Stimulated activated naive CD8-positive, alpha-beta T cell treated with anti-CD3 and anti-CD28 coated beads, Interleukin-15, amount 100 ng/mL, for 72 hours (primary cell): ENCODE measurements at regions not wholly inside any gene's neighbourhood (a gene's known extent, or its start where the extent isn't known, plus 50 kb on each side); places are given as distances from the start of the nearest gene placed in this dataset.

Experiments used
- ATAC-seq: fragments of 150-1000 bp; cut with Tn5 transposase; 2 replicates; pipeline ENCODE4 v1.10.0; 2021; ENCODE audit warnings: mild to moderate bottlenecking, moderate library complexity
- DNase-seq, 2 donors: peaks; one replicate each; pipeline ENCODE4 v3.0.0; 2021 to 2022
- H3K27ac Mint-ChIP-seq, 2 donors: one replicate each; pipeline ENCODE4 v1.8.0; 2022; ENCODE audit warnings: mild to moderate bottlenecking in 2 of 2, mixed read lengths in 2 of 2, moderate library complexity in 2 of 2
- H3K27me3 Mint-ChIP-seq: one replicate; pipeline ENCODE4 v1.8.0; 2022; ENCODE audit warnings: mixed read lengths
- H3K4me1 Mint-ChIP-seq: one replicate; pipeline ENCODE4 v1.8.0; 2022; ENCODE audit warnings: mild to moderate bottlenecking, mixed read lengths
- H3K4me3 Mint-ChIP-seq, 2 donors: one replicate each; pipeline ENCODE4 v1.8.0; 2022; ENCODE audit warnings: mild to moderate bottlenecking in 2 of 2, mixed read lengths in 2 of 2, moderate library complexity in 1 of 2
- H3K9me3 Mint-ChIP-seq, 2 donors: one replicate each; pipeline ENCODE4 v1.8.0; 2022; ENCODE audit warnings: mixed read lengths in 2 of 2

- no peak for DNase-seq
- no peak for ATAC-seq
These were observed 310.1 kb upstream of the ADGRL2 start for GRCh38 chr1:81490614-81491013.

GRCh38 chr1:81489372-81489934 lies 311.3 kb upstream of the ADGRL2 start:
- ATAC-seq: no peak
- no peak overlapping the region for H3K27ac Mint-ChIP-seq
- peaks cover 10 to 13% of the 10 kb centered on the region in 2 donors for H3K9me3 Mint-ChIP-seq
- H3K27me3 Mint-ChIP-seq: no peaks in the 10 kb centered on the region
- H3K4me3 Mint-ChIP-seq: no peak overlapping the region
- no peaks in the 10 kb centered on the region for H3K4me1 Mint-ChIP-seq
- no peak for DNase-seq

More at GRCh38 chr1:81490614-81491013, 310.1 kb upstream of the ADGRL2 start:
- no peak overlapping the region for H3K27ac Mint-ChIP-seq
- no peaks in the 10 kb centered on the region for H3K4me1 Mint-ChIP-seq
- peaks cover 10 to 13% of the 10 kb centered on the region in 2 donors for H3K9me3 Mint-ChIP-seq
- H3K27me3 Mint-ChIP-seq: no peaks in the 10 kb centered on the region
- no peak overlapping the region for H3K4me3 Mint-ChIP-seq

DNA sequence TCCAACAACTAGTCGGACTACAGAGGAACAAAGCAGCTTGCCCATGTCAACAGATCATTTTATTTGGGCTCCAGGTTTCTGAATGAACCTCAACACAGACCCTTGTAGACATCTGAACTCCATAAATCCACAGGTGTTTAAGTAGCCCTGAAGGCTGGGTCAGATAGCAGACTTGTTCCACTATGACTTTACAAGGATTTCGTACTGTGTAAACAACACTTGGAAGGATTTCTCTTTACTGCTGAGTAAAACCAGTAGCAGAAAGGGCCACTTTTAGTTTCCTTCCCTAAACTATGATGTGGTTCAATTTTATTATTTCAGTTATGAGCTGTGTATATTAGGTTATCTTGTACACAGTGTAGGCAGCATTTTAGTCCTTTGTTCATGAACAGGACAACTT lies 316.4 kb upstream of the ADGRL2 start:
- Mint-ChIP-seq H3K9me3 (peaks cover 7 to 10% of the 10 kb centered on the region in 2 donors), H3K4me3 (no peak overlapping the region), H3K27ac (no peak overlapping the region), H3K4me1 (no peaks in the 10 kb centered on the region), H3K27me3 (no peaks in the 10 kb centered on the region)
- DNase-seq: no peak
- no peak for ATAC-seq

- no peaks in the 10 kb centered on the region for H3K4me1 Mint-ChIP-seq
- no peak overlapping the region for H3K4me3 Mint-ChIP-seq
- DNase-seq (no peak), ATAC-seq (no peak)
- no peak overlapping the region for H3K27ac Mint-ChIP-seq
- H3K27me3 Mint-ChIP-seq: peaks cover 5% of the 10 kb centered on the region
- peaks cover 0 to 4% of the 10 kb centered on the region in 2 donors for H3K9me3 Mint-ChIP-seq
These were observed 322.5 kb upstream of the ADGRL2 start for GRCh38 chr1:81478219-81478618.

- no peak overlapping the region for H3K4me3 Mint-ChIP-seq
- H3K4me1 Mint-ChIP-seq: no peaks in the 10 kb centered on the region
- peaks cover 5% of the 10 kb centered on the region for H3K27me3 Mint-ChIP-seq
- H3K27ac Mint-ChIP-seq: no peak overlapping the region
- peaks cover 0 to 4% of the 10 kb centered on the region in 2 donors for H3K9me3 Mint-ChIP-seq
- no peak for ATAC-seq
- no peak for DNase-seq
These were observed 323.0 kb upstream of the ADGRL2 start for GRCh38 chr1:81477710-81478109.

GRCh38 chr1:81472387-81472786 lies 328.3 kb upstream of the ADGRL2 start:
- no peaks in the 10 kb centered on the region for H3K4me1 Mint-ChIP-seq
- H3K27ac Mint-ChIP-seq: no peak overlapping the region
- peaks cover 5% of the 10 kb centered on the region for H3K27me3 Mint-ChIP-seq
- DNase-seq (no peak), ATAC-seq (no peak)
- H3K4me3 Mint-ChIP-seq: no peak overlapping the region
- H3K9me3 Mint-ChIP-seq: no peaks in the 10 kb centered on the region

DNA sequence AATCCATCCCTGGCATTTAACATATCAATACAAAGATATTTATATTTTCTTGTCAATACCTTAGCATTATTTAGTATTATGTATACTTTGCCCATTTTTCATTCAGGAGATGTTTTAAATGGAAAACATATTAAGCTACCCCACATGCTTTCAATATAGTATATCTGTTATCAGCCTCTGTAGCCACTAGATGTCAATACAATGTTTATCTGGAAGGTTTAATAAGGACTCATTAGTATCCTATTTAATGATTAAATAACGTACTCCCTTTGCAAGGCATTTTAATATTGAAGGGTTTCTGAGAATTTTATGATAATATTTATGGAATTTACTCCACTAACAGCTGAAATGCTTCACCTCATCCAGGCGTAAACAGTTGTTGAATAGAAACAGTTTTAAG lies 329.5 kb upstream of the ADGRL2 start:
- no peak overlapping the region for H3K4me3 Mint-ChIP-seq
- DNase-seq (no peak), ATAC-seq (no peak)
- no peak overlapping the region for H3K27ac Mint-ChIP-seq
- peaks cover 0 to 4% of the 10 kb centered on the region in 2 donors for H3K9me3 Mint-ChIP-seq
- no peaks in the 10 kb centered on the region for H3K27me3 Mint-ChIP-seq
- no peaks in the 10 kb centered on the region for H3K4me1 Mint-ChIP-seq

DNA sequence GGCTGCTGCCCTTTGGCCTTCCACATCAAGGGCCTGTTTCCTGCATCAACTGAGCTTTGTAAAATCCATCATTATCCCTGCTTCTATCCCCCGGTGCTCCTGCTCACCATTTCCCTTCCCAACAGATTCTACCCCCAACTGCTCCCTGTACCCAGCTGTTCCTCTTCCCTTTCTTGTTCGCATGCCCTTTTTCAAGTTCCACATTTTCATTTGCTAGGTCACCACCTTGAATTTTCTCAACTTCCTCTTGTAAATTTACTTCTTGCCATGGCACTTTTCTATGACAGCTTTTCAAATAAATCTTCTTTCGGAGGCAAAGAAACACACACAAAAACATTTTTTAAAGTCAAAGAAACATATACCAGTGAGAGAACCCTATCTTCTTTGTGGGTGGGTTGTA lies 330.5 kb upstream of the ADGRL2 start:
- ATAC-seq (no peak), DNase-seq (no peak)
- Mint-ChIP-seq H3K27me3 (no peaks in the 10 kb centered on the region), H3K4me1 (no peaks in the 10 kb centered on the region), H3K27ac (no peak overlapping the region), H3K4me3 (no peak overlapping the region), H3K9me3 (peaks cover 0 to 6% of the 10 kb centered on the region in 2 donors)

- Mint-ChIP-seq H3K4me3 (no peak overlapping the region), H3K4me1 (no peaks in the 10 kb centered on the region), H3K27ac (no peak overlapping the region), H3K27me3 (no peaks in the 10 kb centered on the region), H3K9me3 (peaks cover 0 to 6% of the 10 kb centered on the region in 2 donors)
- ATAC-seq (no peak), DNase-seq (no peak)
These were observed 333.4 kb upstream of the ADGRL2 start for GRCh38 chr1:81467383-81467782.

- Mint-ChIP-seq H3K4me1 (no peaks in the 10 kb centered on the region), H3K27me3 (no peaks in the 10 kb centered on the region), H3K27ac (no peak overlapping the region), H3K4me3 (no peak overlapping the region), H3K9me3 (peaks cover 0 to 6% of the 10 kb centered on the region in 2 donors)
- no peak for DNase-seq
- no peak for ATAC-seq
These were observed 333.8 kb upstream of the ADGRL2 start for GRCh38 chr1:81466961-81467360.

- H3K4me3 Mint-ChIP-seq: no peak overlapping the region
- peaks cover 0 to 6% of the 10 kb centered on the region in 2 donors for H3K9me3 Mint-ChIP-seq
- ATAC-seq (no peak), DNase-seq (no peak)
- no peaks in the 10 kb centered on the region for H3K27me3 Mint-ChIP-seq
- no peaks in the 10 kb centered on the region for H3K4me1 Mint-ChIP-seq
- H3K27ac Mint-ChIP-seq: no peak overlapping the region
These were observed 336.5 kb upstream of the ADGRL2 start for GRCh38 chr1:81463936-81464837.

GRCh38 chr1:81459043-81459442 lies 341.7 kb upstream of the ADGRL2 start:
- Mint-ChIP-seq H3K4me3 (no peak overlapping the region), H3K9me3 (no peaks in the 10 kb centered on the region), H3K4me1 (no peaks in the 10 kb centered on the region), H3K27me3 (no peaks in the 10 kb centered on the region), H3K27ac (no peak overlapping the region)
- no peak for ATAC-seq
- DNase-seq: no peak

DNA sequence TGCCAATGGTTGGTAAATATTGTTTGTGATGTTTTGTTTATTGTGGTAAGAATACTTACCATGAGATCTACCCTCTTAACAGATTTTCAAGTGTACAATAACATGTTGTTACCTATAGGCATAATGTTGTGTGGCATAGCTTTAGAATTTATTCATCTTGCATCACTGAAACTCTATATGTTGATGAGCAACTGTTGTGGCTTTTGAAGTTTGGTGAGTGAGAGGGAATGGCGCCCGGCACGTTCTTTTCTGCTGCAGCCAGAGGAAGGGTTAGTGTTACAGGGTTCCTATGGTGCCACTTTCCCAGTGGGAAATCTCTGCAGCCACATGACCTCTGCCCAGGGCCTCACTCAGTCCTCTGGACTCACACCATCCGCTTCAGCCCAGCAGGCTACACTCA lies 342.5 kb upstream of the ADGRL2 start:
- Mint-ChIP-seq H3K27me3 (no peaks in the 10 kb centered on the region), H3K4me1 (no peaks in the 10 kb centered on the region), H3K9me3 (no peaks in the 10 kb centered on the region), H3K4me3 (no peak overlapping the region), H3K27ac (no peak overlapping the region)
- DNase-seq (no peak), ATAC-seq (no peak)

GRCh38 chr1:81455481-81455880 lies 345.3 kb upstream of the ADGRL2 start:
- Mint-ChIP-seq H3K27me3 (no peaks in the 10 kb centered on the region), H3K4me3 (no peak overlapping the region), H3K4me1 (no peaks in the 10 kb centered on the region), H3K9me3 (no peaks in the 10 kb centered on the region), H3K27ac (no peak overlapping the region)
- DNase-seq: no peak
- ATAC-seq: no peak

DNA sequence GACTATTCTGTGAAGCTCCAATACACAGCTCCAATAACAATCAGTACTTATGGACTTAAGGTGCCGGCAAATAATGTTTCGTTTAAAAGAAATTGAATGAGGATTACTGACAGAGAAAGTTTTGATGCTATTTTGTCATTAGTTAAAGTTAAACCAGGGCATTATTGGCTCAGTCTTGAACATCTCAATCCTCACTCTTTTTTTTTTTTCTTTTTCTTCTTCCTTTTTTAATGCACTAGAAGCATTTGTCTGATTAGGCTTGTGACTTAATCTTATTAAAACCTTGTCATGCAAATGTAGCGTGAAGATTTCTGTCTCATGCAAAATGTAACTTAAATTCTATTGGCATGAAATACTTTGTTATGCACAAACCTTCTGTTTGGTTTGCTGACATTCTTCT lies 346.8 kb upstream of the ADGRL2 start:
- DNase-seq: no peak
- no peaks in the 10 kb centered on the region for H3K27me3 Mint-ChIP-seq
- no peak overlapping the region for H3K27ac Mint-ChIP-seq
- no peaks in the 10 kb centered on the region for H3K9me3 Mint-ChIP-seq
- H3K4me1 Mint-ChIP-seq: no peaks in the 10 kb centered on the region
- ATAC-seq: no peak
- no peak overlapping the region for H3K4me3 Mint-ChIP-seq

- H3K27ac Mint-ChIP-seq: no peak overlapping the region
- no peak for ATAC-seq
- H3K4me3 Mint-ChIP-seq: no peak overlapping the region
- H3K4me1 Mint-ChIP-seq: no peaks in the 10 kb centered on the region
- H3K27me3 Mint-ChIP-seq: no peaks in the 10 kb centered on the region
- no peak for DNase-seq
- no peaks in the 10 kb centered on the region for H3K9me3 Mint-ChIP-seq
These were observed 347.4 kb upstream of the ADGRL2 start for GRCh38 chr1:81453367-81453703.
